SK-MEL-5 (cell line): ENCODE measurements at regions not wholly inside any gene's neighbourhood (a gene's known extent, or its start where the extent isn't known, plus 50 kb on each side); places are given as distances from the start of the nearest gene placed in this dataset.
"Not testable (repeated sequence)": the region's sequence is repeated elsewhere in the genome, so short reads cannot be mapped to it uniquely, and the experiment has no call there.

ENCODE experiments used
- DNase-seq: peaks from one replicate; pipeline ENCODE4 v3.0.0-alpha.2; 2016; ENCODE audit warnings: low read depth, low spot score
- in situ Hi-C: cut with HindIII; loops from 2 replicates; pipeline ENCODE4 v1.10.0; 2016; ENCODE audit warnings: low sequenced_read_pairs, high pct_unique_total_duplicates, low pct_unique_long_range_greater_than_20kb

GRCh38 chr4:165780735-165781134 is 92.3 kb upstream of the TLL1 start:
- DNase-seq = no peak
- in situ Hi-C loops = no loop called here

GRCh38 chr4:165782623-165783022 is 90.4 kb upstream of the TLL1 start:
- DNase-seq = no peak
- in situ Hi-C loops = no loop called here

- in situ Hi-C loops = no loop called here
- no peak for DNase-seq
These were observed 89.4 kb upstream of the TLL1 start for GRCh38 chr4:165783626-165784025.

GRCh38 chr4:165784672-165785071 is 88.4 kb upstream of the TLL1 start:
- no peak for DNase-seq
- in situ Hi-C loops = no loop called here

- no peak for DNase-seq
- in situ Hi-C loops = no loop called here
These were observed 87.7 kb upstream of the TLL1 start for GRCh38 chr4:165785337-165785736.

- in situ Hi-C loops = no loop called here
- no peak for DNase-seq
These were observed 85.3 kb upstream of the TLL1 start for GRCh38 chr4:165787516-165788274.

GRCh38 chr4:165788686-165789463 is 84.2 kb upstream of the TLL1 start:
- DNase-seq = no peak
- in situ Hi-C loops = no loop called here

- no peak for DNase-seq
- in situ Hi-C loops = no loop called here
These were observed 79.8 kb upstream of the TLL1 start for GRCh38 chr4:165793236-165793635.

- no peak for DNase-seq
- in situ Hi-C loops = no loop called here
These were observed 78.2 kb upstream of the TLL1 start for GRCh38 chr4:165794834-165795233.

- in situ Hi-C loops = no loop called here
- DNase-seq = no peak
These were observed 73.6 kb upstream of the TLL1 start for GRCh38 chr4:165799384-165799815.

- in situ Hi-C loops = no loop called here
- no peak for DNase-seq
These were observed 70.6 kb upstream of the TLL1 start for GRCh38 chr4:165802452-165802851.

GRCh38 chr4:165803005-165803404 is 70.0 kb upstream of the TLL1 start:
- DNase-seq = no peak
- in situ Hi-C loops = no loop called here

GRCh38 chr4:165805406-165805805 is 67.6 kb upstream of the TLL1 start:
- no peak for DNase-seq
- in situ Hi-C loops = no loop called here

GRCh38 chr4:165806613-165807012 is 66.4 kb upstream of the TLL1 start:
- no peak for DNase-seq
- in situ Hi-C loops = no loop called here

- no peak for DNase-seq
These were observed 62.3 kb upstream of the TLL1 start for GRCh38 chr4:165810726-165811125.

GRCh38 chr4:165813606-165814005 is 59.4 kb upstream of the TLL1 start:
- in situ Hi-C loops = no loop called here

More at GRCh38 chr4:165810726-165811125, 62.3 kb upstream of the TLL1 start:
- in situ Hi-C loops = no loop called here

GRCh38 chr4:165814256-165815020 is 58.6 kb upstream of the TLL1 start:
- no peak for DNase-seq
- in situ Hi-C loops = no loop called here

More at GRCh38 chr4:165813606-165814005, 59.4 kb upstream of the TLL1 start:
- DNase-seq = no peak

GRCh38 chr4:165819126-165819525 is 53.9 kb upstream of the TLL1 start:
- DNase-seq, in situ Hi-C loops: not testable (repeated sequence)
